Inferior parietal cortex (tissue), 1 donor: ENCODE measurements at regions not wholly inside any gene's neighbourhood (a gene's known extent, or its start where the extent isn't known, plus 50 kb on each side); places are given as distances from the start of the nearest gene placed in this dataset.

Experiments
- DNase-seq: peaks from one replicate; pipeline ENCODE4 v3.0.0-alpha.2; 2016; ENCODE audit errors: extremely low spot score

- DNase-seq, result no peak
These were observed 97.7 kb upstream of the VSTM2B start for GRCh38 chr19:29428071-29428470.

GRCh38 chr19:29429021-29429420 lies 96.8 kb upstream of the VSTM2B start:
- DNase-seq, result no peak

GRCh38 chr19:29429581-29429980 lies 96.2 kb upstream of the VSTM2B start:
- DNase-seq, result no peak

GRCh38 chr19:29431332-29431731 lies 94.5 kb upstream of the VSTM2B start:
- DNase-seq, result no peak

- DNase-seq, result no peak
These were observed 93.1 kb upstream of the VSTM2B start for GRCh38 chr19:29432677-29433076.

GRCh38 chr19:29436591-29437103 lies 89.1 kb upstream of the VSTM2B start:
- DNase-seq, result no peak

- no peak for DNase-seq
These were observed 86.8 kb upstream of the VSTM2B start for GRCh38 chr19:29439021-29439420.

GRCh38 chr19:29439688-29440550 lies 85.9 kb upstream of the VSTM2B start:
- DNase-seq, result no peak

- DNase-seq, result no peak
These were observed 83.7 kb upstream of the VSTM2B start for GRCh38 chr19:29442094-29442493.

- no peak for DNase-seq
These were observed 82.9 kb upstream of the VSTM2B start for GRCh38 chr19:29442910-29443309.

GRCh38 chr19:29445246-29445645 lies 80.5 kb upstream of the VSTM2B start:
- DNase-seq, result no peak

GRCh38 chr19:29446361-29446760 lies 79.4 kb upstream of the VSTM2B start:
- DNase-seq, result no peak

- no peak for DNase-seq
These were observed 77.7 kb upstream of the VSTM2B start for GRCh38 chr19:29448046-29448445.

- DNase-seq, result no peak
These were observed 76.4 kb upstream of the VSTM2B start for GRCh38 chr19:29449371-29449770.

GRCh38 chr19:29450306-29450705 lies 75.5 kb upstream of the VSTM2B start:
- no peak for DNase-seq

- no peak for DNase-seq
These were observed 75.0 kb upstream of the VSTM2B start for GRCh38 chr19:29450812-29451211.

GRCh38 chr19:29454109-29454508 lies 71.7 kb upstream of the VSTM2B start:
- no peak for DNase-seq

- no peak for DNase-seq
These were observed 68.4 kb upstream of the VSTM2B start for GRCh38 chr19:29457413-29457812.

GRCh38 chr19:29467824-29468401 lies 57.9 kb upstream of the VSTM2B start:
- peak; percentile 65 for DNase-seq

- DNase-seq, result no peak
These were observed 50.3 kb upstream of the VSTM2B start for GRCh38 chr19:29475469-29475868.
